GM12874 (cell line): ENCODE measurements at regions not wholly inside any gene's neighbourhood (a gene's known extent, or its start where the extent isn't known, plus 50 kb on each side); places are given as distances from the start of the nearest gene placed in this dataset.

Experiments
- TF ChIP-seq, protein P1 (sequence below): IDR thresholded peaks from 2 replicates; pipeline ENCODE4 v1.5.1; 2011; ENCODE audit warnings: low read depth, mild to moderate bottlenecking, control low read depth, low read length, moderate library complexity; ENCODE audit not compliant: insufficient read depth

DNA sequence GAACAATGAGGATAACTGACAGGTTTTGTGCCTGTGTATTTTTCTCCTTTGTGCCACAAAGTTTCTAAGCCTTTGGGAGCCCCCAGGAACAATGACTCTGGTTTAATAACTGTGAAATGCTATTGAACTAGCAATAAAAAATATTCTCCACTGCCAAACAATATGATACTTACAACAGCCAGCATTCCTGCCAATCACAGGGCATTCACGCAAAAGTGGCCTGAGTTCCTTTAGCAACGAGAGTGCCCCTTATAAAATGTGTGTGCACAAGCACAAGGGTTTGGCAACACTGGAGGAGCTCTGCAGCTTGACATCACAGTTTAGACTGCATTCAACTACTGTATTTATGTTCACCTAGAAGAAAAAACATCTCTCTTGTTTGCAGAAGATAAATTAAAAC is 412.9 kb upstream of the NFE2L3 start:
- TF ChIP-seq, protein P1, sequence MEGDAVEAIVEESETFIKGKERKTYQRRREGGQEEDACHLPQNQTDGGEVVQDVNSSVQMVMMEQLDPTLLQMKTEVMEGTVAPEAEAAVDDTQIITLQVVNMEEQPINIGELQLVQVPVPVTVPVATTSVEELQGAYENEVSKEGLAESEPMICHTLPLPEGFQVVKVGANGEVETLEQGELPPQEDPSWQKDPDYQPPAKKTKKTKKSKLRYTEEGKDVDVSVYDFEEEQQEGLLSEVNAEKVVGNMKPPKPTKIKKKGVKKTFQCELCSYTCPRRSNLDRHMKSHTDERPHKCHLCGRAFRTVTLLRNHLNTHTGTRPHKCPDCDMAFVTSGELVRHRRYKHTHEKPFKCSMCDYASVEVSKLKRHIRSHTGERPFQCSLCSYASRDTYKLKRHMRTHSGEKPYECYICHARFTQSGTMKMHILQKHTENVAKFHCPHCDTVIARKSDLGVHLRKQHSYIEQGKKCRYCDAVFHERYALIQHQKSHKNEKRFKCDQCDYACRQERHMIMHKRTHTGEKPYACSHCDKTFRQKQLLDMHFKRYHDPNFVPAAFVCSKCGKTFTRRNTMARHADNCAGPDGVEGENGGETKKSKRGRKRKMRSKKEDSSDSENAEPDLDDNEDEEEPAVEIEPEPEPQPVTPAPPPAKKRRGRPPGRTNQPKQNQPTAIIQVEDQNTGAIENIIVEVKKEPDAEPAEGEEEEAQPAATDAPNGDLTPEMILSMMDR, result no peak

DNA sequence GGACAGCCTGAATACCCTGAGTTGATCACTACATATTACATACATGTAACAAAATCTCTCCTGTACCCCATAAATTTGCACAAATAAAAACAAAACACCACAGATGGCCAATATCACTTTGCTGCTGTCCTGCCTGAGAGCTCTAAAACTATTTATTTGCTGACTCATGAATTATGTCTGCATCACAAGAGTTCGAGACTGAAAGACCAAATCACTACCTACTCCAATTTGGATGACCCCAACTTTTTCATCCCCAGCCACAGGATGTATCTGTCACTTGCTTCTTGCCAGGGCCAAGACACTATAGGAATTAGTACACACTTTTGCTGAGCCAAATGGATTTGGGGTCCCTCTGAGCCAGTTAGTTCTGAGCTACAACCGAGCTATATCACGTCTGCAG is 409.7 kb upstream of the NFE2L3 start:
- TF ChIP-seq, protein P1, result no peak

DNA sequence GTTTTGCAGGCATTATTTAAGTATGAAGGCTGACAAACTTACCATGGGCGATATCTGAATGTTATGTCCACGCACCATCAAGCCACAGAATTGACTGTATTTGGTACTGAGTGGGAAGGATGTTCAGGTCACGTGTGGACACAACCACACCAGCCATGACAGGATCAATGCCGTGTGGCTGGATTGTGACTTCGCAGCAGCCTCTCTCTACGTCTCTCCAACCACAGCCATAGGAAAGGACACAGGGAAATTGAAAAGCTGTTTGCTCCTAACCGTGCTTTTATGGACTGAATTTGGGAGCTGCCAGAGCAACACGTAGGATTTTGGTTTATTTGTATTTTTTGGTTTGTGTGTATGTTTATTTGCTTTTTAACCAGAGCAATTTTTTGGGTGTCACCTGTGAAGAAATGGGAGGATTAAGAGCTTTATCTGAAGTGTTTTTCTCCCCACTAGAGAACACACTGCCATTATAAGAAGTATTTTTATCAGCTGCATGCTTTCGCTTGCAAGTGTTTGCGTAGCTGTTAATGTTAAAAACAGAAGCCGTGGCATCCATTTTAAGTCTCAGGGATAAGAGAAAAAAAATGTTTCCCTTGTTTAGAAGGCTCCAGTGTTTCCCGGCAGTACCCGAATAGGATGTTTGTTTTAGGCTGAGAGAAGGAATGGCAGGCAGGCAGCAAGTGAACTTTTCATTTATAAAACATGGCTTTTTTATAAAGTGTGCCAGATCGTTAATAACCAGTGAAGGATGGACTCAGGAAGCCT is 401.1 kb upstream of the NFE2L3 start:
- TF ChIP-seq, protein P1, result no peak

DNA sequence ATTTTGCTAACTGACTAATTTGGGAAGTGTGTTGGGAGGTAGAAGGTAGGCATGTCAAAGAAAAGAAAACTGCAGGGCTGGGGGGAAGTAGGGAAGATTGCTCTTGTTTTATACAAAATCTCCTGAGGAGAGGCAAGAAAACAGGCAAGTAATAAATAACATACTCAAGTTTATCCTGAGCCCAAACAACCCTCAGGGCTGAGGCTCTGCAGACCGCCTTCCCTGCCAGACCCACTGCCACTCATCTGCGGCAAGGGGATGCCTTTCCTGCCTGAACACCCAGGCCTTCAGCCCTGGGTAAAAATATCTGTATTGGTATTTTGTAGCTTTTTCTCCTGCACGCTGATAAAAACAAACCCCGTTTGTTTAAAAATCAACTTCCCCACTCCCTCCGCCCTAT is 399.8 kb upstream of the NFE2L3 start:
- TF ChIP-seq, protein P1, result no peak

DNA sequence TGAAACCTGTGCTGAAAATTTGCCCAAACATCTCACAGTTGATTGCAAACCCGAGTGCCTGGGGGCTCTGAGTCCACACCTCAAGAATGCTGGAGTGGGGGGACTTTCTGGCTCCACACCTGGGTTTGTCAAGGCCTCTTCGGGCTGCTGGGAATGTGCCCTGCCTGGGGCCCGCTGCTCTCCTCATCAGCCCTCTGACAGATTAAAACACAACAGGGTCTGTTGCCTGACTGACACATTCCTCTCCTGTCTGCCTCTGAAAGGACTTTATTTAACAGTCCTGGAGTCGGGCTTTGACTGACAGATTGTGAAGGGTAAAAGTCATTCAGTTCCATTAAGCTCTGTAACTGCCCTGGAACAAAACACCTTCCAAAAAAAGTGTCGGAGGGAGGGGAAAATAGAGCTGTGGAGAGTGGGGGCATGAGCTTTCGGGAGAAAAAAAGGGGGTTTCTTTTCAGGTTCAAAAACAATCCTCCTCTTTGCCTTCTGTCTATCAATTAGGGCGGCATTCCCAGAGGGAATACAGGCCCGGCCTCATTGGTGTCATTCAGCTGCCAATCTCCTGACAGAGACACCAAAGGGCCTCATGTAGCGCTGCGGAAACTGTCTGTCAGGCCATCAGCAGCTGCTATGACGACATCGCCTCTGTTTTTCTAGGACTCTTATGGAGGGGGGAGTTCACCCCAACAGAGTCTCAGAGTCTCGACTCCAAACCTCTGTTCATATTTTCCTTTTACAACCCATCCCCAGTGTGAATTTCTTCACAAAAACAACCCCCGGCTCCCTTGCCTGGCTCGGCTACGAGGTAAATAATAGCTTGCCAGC is 398.8 kb upstream of the NFE2L3 start:
- TF ChIP-seq, protein P1, result no peak

DNA sequence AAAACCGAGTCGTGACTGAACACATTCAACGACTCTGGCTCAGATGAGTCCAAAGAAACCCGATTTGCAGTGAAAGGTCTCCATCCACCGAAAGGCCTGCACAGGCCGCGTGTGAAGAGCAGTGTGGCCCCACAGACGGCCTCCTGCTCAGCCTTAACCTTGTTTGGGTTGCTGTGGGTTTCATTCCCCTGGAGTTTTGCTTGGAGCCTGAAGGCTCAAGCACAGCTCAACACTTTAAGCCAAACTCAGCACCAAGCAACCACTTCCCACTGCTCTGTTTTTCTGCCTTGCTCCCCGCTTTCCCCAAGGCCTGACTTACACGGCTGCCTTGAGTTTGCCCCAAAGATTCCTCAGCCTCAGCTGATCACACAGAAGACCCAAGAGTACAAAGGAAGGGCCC is 398.2 kb upstream of the NFE2L3 start:
- TF ChIP-seq, protein P1, result no peak

DNA sequence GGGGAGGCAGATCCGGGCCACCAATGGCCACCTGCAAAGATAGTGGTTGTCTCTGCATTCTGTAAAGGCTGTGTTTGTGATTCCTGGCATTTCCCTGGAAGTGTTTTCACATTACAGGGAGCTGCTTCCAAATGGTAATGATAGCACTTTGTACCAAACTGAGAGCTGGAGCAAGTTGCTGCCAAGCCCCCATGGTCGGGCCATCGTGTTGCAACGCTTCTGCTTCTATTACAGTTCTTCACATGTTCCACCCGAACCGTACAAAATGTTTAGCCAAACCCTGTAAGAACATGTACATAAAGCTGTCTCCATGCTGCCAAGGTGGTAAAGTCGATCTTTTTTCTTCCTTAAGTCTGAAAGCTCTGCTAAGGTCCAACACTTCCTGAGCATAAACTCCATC is 397.7 kb upstream of the NFE2L3 start:
- TF ChIP-seq, protein P1, result no peak
